GM19043 (cell line): ENCODE measurements at regions not wholly inside any gene's neighbourhood (a gene's known extent, or its start where the extent isn't known, plus 50 kb on each side); places are given as distances from the start of the nearest gene placed in this dataset.

Experiments used
- ATAC-seq: cut with Tn5 transposase; IDR thresholded peaks from one replicate; pipeline ENCODE4 v1.9.1; 2021; ENCODE audit warnings: low read depth; ENCODE audit not compliant: unreplicated experiment

DNA sequence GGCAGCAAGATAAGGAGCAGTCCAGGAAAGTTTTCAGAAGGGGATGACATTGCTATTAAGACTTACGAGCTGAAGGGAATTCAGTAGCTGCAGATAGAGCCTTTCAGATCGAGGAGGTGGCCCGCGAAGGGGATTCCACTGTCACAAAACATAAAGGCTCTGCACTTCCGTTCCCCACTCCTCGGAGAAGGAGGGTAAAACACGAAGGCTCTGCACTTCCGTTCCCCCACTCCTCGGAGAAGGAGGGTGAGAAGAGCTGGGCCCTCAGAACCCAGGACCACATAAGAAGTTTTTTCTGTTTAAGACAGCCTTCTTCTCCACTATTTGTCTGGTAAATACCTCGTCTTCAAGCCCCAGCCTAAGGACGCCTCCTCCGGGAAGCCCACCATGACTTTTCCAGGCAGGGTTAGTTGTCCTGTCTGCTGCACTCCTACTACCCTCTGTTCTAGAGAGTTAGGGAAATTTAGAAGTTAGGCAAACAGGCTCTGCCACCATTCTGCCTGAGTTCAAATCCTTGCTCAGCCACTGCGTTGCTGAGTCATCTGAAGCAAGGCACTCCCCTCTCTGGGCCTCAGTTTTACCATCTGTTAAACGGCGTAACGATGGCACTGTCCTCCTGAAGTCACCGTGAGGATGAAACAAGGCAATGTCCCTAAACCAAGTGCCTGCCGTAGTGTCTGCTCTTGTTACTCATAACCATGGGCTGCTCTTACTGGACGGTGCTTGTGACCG is 134.1 kb upstream of the HES1 start:
- no peak for ATAC-seq

DNA sequence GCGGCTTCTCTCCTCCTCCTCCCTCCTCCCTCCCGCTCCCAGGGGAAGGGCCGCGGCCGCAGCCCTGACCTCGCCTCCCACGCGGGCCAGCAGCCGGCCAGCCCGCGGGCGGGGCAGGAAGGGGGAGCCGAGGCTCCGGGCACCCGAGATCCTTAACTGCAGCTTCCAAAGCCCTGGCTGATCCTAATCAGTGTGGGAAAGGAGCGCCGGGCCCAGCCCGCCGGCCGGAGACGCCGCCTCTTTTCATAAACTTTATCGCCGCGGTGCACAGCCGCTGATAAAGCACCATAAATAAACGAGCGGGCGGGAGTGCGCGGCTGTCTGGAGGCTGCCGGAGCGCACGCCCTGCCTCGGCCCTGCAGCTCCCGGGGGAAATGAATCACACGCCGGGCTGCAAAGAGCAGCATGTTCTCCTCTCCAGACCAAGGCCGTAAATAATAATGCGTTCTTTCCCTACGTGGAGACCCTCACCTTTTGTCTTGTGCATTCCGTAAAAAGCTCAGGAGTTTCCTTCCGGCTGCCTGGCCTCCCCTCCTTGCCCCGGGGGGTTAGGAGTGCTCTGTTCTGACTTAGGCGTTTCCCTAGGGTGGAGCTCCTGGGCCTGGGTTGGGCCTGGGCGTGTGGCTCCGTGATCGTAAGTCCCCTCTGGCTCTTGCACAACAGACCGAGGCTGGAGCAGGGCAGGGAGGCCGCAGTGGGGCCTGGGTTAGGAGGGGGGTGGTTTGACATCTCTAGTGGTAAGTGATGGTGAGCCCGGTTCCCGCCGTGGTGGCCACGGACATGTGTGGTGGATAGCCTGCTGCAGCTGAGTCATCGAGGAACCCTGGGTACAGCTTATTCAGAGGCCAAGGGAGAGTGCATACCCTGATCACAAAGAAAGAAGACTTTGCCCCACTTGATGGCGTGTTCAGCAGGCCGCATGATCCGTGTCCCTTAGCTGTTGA is 132.6 kb upstream of the HES1 start:
- ATAC-seq: peak; percentile 65

DNA sequence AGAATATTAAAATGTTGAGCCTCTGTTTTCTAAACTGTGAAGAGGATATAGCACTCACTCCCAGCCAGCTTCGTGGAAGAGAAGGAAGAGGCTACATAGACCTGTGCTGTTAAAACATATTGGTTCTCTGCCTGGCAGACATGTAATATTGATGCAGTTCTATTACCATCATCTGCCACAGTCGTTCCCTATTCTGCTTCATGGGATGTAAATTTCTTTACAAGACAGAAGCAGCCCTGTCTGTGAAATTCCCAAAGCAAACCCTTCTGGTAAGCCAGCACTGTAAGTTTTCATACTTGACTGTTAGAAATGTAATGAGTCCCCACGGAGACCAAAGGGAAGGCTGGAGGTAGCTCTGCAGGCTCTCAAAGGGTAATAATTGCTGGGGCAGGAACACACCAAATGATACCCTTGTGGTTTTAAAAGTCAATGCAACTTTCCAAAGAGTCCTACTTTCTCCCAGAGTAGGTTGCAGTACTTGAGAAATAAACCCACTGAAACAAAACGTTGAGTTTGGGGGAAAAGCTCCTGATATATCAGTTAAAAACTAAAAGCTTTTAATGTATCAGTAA is 129.9 kb upstream of the HES1 start:
- no peak for ATAC-seq

DNA sequence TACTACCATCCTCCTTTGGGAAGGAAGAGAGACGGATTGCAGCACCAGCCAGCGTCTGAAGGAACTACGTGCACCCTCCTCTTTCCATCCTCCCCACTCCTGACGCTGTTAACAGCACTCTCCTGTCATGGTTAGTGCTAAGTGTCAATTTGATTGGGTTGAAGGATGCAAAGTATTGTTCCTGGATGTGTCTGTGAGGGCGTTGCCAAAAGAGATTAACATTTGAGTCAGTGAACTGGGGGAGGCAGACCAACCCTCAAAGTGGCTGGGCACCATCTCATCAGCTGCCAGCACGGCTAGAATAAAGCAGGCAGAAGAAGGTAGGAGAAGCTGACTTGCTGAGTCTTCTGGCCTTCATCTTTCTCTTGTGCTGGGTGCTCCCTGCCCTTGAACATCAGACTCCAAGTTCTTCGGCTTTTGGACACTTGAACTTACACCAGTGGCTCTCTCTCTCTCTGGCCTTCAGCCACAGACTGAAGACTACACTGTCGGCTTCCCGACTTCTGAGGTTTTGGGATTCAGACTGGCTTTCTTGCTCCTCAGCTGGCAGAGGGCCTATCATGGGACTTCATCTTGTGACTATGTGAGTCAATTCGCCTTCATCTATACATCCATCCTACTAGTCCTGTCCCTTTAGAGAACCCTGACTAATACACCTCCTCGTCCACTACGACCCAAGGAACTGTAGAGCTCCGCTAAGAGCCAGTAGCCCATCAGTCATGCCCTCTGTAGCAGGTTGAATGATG is 128.2 kb upstream of the HES1 start:
- ATAC-seq: no peak

DNA sequence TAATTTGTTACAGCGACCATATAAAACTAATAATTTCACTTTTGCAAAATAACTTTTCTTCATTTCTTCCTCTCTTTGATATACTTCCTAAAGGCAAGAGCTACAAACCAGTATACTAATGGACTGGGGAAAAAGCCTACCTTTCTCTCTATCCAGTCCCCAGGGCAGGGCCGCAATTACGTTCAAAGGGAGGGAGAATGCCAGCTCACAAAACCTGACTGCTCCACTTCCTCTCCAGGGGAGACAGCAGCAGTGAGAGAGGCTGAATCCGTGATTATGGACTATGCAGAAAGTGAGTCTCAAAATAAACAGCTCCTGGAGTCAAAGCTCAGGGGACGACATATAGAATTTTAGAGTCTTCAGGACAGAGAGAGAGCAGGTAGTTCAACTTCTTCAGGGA is 126.9 kb upstream of the HES1 start:
- ATAC-seq: no peak

DNA sequence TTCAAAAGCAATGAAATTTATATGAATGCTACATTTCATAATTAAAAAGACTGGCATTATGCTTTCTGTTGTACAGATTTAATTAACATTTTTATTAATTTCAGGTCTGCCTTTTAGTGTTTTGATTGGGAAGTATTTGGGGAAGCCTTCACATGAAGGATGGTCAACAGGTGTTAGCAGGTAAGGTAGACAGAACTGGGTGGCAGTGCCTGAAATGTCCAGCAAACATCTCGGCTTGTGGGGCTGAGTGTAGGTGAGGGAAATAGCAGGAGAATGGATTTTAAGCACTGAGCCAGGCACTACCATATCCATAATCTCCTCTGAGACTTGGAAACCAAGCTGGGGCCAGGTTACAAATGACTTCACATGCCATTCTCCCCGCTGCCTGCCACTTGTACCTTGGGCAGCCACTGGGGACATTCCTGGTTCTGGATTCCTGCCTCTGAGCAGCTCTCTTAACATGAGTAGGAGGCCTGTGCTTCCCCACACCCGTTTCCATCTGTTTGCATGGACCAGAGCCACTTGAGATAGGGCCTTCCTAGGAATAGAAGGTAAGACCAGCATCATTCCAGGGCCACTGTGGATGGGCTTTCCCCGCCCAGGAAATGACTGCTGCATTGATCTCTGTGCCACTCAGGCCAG is 125.9 kb upstream of the HES1 start:
- ATAC-seq: no peak

DNA sequence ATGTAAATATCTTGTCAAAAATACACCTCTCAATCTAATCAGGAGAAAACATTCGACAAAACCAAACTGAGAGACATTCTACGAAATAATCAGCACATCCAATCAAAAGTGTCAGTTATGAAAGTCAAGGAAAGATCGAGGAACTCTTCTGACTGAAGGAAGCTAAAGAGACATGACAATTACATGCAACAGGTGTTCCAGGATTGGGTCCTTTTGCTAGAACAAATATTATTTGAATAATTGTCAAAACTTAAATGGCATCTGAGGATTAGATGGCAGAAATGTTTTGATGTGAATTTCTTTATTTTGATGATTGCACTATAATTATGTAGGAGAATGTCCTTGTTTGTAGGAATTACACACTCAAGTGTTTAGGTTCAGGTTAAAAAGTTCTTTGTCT is 124.1 kb upstream of the HES1 start:
- no peak for ATAC-seq

DNA sequence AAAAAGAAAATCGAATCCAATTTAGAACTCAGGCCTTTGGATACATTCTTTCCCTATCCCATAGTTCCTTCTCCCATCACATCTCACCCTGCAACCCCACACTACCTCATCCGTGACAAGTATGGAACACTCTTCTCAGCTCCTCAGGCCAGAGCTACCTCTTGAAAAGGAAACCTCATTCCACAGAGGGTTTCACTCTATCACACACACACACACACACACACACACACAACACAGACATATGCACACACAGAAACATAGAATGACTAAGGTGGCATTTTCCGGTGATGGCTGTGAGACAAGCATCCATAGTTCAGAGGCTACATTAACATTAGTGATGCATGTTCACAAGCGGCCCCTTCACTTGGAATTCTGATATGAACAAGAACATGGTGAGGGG is 122.0 kb upstream of the HES1 start:
- ATAC-seq: no peak

DNA sequence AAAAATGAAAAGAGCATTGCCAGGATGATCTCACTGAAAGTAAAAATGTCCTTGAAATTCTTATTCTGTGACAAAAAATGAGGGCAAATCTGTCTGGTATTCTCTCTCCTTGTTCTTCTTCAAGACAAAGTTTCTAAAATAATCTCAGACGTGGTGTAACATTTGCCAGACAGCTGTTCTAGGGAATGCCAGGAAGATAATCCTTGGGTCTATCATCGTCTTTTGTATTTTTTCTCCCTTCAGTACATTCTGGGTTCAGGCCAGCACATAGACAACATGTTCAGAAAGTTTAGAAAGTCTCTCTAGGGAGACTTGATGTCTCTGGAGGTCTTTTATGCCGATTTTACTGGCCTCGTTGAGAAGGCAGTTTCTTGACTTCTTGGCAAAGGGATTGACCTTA is 121.2 kb upstream of the HES1 start:
- no peak for ATAC-seq

DNA sequence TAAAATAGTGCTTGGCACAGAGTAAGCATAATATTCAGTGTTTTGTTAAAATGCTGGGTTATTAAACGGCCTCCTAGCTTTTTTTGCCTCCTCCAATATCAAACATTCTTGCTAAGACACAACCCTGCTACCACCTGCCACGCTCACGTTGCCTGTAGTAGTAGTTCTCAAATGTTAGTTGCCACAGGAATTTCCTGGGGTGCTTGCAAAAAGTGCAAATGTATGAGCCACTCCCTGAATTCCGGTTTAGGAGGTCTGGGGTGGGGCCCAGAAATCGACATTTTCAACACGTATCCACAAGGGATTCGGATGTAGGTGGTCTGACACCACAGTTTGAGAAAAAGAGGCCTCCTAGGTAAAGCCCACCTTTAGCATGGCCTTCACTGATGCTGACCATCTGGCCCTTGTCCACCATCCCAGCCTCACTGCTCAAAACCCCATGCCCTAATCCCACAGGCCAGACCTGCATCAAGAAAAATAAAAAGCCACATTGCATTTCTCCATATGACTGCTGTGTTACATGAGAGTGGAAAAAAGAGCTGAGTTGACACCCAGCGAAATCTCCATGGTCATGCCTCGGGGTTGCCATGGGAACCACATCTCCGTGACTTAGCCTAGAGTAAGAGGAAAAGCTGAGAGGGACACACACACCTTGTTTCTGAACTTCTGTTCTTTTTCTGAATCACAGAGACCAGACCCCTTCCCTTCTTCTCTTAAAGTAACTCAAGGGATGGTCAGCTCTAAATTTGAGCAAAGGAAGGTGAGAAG is 116.4 kb upstream of the HES1 start:
- ATAC-seq: no peak

DNA sequence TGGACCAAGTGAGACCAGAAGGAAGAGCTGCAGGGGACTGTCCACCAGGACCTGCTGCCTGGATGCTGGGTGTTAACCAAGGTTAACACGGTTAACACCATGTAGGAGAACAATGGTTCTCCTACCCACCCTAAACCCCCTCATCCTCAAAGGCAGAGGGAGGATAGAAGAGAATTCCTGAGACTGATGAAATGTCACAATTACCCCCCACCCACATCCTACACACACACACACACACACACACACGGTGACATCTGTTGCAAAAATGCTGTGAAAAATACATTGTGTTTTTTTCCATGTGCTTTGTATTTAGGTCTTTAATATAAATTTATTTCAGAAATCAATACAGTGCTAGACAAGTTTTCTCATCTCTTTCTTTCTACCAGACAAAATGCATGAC is 113.9 kb upstream of the HES1 start:
- no peak for ATAC-seq

DNA sequence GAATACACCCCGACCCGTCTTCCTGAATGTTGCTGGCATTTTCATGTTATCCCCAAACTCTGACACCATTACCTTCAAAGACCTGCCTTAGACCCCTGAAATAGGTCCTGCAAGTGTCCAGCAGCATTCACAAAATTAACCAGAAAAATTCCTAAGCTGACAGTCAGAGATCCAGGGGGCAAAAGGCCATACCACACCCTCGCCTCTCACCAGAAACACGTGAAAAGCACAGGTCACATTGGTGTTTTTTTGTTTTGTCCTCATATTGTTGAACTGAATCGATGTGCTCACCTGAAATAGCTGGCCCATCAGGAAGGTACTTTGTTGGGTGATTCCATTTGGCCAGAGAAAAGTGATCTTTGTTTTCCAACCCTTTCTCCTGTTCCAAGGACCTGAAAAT is 113.1 kb upstream of the HES1 start:
- ATAC-seq: no peak

DNA sequence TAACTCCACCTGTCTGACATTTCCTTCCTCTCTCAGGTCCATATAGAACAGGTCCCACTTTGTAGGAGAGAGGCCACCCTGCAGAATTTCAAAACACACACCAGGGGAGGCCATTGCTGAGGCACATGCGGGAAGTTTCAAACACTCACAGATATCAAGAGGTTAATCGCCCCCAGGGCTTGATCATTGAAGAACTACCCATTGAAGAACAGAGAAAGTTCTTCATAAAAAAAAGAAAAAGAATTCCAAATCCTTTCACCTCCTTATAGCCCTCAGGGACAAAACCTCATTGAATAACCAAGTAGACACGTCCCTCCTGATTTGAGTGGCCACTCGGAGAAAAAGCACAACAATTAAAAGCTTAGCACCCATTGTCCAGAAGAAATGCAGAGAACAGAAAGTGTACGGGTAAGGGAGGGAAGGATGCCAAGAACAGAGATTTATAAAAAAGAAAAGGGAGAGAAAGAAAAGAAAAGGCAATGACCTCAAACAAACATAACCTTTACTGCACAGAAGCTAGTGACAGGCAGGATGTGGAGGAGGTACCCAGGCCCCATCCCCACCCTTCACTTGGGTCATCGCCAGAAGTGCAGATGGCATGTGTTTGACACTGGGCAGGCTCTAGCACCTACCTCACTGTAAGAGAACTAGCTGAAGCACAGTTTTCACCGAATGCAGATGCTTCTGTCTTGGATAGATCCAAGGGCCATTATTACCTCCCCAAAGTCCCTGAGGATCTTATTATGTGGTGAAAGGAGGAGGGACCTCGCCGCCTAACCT is 112.3 kb upstream of the HES1 start:
- no peak for ATAC-seq

DNA sequence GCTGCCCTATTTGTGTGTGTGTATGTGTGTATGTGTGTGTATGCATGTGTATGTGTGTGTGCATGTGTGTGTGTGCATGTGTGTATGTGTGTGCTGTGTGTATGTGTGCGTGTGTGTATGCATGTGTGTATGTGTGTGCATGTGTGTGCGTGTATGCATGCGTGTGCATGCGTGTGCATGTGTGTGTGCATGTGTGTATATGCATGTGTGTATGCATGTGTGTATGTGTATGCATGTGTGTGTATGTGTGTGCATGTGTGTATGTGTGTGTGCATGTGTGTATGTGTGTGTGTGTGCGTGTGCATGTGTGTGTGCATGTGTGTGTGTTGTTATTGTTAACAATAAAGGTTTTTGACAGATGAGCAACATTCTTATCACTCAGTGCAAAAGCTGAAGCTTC is 110.8 kb upstream of the HES1 start:
- ATAC-seq: no peak

DNA sequence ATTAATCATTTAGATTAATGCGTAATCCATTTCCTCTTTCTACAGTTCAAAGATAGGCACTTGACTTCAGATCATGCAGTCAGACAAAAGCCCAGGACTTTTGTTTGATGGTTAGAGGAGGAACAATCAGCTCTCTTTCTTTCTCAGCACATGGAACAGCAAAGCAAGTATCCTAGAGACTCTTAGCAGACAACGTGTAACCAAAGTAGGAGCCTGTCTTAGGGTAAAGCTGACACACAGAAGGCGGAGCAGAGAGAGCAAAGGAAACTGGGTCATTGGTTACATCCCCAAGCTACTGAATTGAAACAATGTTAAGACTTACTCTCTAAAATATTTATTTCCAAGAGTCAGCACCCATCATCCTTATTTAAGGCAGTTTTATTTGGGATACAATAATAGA is 110.0 kb upstream of the HES1 start:
- no peak for ATAC-seq

DNA sequence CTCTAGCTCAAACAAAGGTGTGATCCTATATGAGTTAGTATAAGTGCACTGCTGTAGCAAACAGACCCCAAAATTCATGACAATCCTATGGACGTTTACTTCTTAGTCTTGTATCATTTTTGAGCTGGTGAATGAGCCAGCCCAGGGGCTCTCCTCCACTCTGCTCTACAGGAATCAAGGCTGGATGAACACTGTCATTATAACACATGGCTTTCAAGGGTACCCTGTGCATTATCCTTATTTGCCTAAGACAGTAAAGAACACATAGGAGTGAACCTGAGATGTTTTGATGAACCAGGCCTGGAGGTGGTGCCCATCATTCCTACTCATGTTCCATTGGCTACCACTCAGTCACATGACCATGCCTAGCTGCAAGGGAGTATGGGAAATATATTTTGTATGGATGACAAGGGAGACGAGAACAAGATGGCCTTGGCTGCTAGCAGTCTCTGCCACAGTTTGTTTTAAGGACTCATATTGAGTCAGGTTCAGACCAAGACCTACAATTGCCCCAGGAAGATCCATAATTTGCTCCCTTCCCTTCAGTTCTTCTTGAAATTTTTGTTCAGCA is 107.4 kb upstream of the HES1 start:
- ATAC-seq: no peak

DNA sequence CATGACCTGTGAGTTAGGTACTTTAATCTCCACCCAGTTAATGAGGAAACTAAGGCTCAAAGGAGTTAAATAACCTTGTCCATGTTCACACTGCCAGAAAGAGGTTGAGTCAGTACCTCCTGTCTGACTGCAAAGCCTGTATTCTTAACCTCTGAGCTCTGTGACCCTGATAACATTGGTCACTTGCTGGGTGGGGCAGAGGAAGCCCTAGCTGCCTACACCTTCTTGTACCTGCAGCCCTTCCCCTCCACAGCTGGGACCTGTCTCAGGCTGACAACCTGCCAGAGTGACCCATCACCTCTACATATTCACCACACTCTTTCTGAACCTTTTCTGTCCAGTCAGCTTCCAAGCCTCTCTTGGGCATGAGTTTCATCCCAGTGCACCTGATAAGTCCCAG is 106.1 kb upstream of the HES1 start:
- ATAC-seq: no peak

DNA sequence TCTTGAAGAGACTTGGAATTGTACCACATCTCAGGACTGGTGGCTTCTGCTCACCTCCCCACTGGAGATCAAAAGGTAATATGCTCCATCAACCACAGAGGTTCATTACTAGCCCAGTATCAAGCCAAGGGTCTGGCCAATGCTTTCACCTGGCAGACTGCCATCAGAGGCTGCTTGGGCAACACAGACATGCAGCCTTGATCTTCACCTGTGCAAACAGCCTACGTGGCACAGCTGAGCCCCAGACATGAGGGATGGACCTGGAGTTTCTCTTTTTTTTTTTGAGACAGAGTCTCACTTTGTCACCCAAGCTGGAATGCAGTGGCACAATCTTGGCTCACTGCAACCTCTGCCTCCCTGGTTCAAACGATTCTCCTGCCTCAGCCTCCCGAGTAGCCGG is 105.6 kb upstream of the HES1 start:
- no peak for ATAC-seq

DNA sequence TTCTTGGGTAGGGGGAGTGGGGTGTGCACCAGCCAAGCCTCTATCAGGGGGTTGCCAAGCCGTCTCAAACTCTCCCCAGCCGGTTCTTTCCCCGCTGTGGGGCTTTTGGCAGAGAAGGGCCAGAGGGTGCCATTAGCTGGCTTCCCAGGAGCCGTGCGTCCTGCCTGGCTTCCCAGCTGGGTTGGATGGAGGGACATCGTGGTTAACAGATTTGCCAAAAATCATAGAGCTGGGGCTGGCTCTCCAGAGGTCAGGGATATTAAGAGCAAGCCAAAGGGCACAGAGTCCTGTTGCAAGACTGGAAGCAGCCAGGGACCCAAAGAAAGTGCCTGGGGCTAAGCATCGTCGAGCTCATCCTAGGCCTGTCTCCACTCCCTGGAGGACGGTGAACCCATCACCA is 104.6 kb upstream of the HES1 start:
- no peak for ATAC-seq
